ENCODE measurements at regions not wholly inside any gene's neighbourhood (a gene's known extent, or its start where the extent isn't known, plus 50 kb on each side); places are given as distances from the start of the nearest gene placed in this dataset.

DNA sequence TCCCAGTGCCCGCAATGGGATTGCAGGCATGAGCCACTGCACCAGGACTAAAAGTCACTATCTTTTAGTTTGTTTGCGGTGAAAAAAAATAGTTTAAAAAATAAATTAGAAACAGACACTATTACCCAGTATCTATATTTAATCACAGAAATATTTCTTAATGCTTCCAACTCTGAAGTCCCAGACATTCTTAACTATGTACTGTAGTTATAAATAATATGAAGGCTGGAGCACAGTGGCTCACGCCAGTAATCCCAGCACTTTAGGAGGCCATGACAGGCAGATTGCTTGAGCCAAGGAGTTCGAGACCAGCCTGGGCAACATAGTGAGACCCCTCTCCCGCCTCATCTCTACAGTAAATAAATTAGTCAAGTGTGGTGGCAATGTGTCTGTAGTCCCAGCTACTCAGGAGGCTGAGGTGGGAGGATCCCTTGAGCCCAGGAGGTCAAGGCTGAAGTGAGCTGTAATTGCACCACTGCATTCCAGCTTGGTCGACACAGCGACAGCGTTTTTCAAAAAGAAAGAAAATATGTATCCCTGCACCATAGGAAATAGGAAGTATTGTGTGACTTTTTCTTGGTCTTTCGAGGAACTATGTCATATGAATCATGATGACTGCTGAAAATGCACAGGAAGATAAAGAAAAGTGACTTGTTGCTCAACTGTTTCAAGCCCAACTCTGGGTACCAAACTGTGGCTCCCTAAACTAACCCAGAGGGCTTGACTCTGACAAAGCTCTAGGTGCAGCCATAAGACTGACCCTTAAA is 74.9 kb upstream of the STEAP1B start:
- no peak for TF ChIP-seq RAD21 (IDR thresholded peaks at IDR 0.05)
- TF ChIP-seq, protein P1, sequence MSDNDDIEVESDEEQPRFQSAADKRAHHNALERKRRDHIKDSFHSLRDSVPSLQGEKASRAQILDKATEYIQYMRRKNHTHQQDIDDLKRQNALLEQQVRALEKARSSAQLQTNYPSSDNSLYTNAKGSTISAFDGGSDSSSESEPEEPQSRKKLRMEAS (IDR thresholded peaks at IDR 0.05), result no peak
- TF ChIP-seq TAF1 (conservative IDR thresholded peaks at IDR 0.05), result no peak
- TF ChIP-seq, protein P2, sequence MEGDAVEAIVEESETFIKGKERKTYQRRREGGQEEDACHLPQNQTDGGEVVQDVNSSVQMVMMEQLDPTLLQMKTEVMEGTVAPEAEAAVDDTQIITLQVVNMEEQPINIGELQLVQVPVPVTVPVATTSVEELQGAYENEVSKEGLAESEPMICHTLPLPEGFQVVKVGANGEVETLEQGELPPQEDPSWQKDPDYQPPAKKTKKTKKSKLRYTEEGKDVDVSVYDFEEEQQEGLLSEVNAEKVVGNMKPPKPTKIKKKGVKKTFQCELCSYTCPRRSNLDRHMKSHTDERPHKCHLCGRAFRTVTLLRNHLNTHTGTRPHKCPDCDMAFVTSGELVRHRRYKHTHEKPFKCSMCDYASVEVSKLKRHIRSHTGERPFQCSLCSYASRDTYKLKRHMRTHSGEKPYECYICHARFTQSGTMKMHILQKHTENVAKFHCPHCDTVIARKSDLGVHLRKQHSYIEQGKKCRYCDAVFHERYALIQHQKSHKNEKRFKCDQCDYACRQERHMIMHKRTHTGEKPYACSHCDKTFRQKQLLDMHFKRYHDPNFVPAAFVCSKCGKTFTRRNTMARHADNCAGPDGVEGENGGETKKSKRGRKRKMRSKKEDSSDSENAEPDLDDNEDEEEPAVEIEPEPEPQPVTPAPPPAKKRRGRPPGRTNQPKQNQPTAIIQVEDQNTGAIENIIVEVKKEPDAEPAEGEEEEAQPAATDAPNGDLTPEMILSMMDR (IDR thresholded peaks at IDR 0.05; ENCODE audit: low read depth, low read length, missing input control), result no peak
- no peak for TF ChIP-seq YY1 (IDR thresholded peaks at IDR 0.05)
- TF ChIP-seq SP1 (IDR thresholded peaks at IDR 0.05), result no peak

Measured in liver (tissue), 3 donors.